ENCODE measurements at regions not wholly inside any gene's neighbourhood (a gene's known extent, or its start where the extent isn't known, plus 50 kb on each side); places are given as distances from the start of the nearest gene placed in this dataset.

- TF ChIP-seq ESRRG (CRISPR knock-in tag; IDR thresholded peaks at IDR 0.05) (no peak), TSHZ2 (CRISPR knock-in tag; IDR thresholded peaks at IDR 0.05) (no peak), ZFP30 (CRISPR knock-in tag; IDR thresholded peaks at IDR 0.05) (no peak), CSDC2 (CRISPR knock-in tag; IDR thresholded peaks at IDR 0.05) (no peak), ZNF70 (CRISPR knock-in tag; IDR thresholded peaks at IDR 0.05) (no peak), ZNF565 (CRISPR knock-in tag; conservative IDR thresholded peaks at IDR 0.05; ENCODE audit: low read depth) (no peak), ZNF8 (CRISPR knock-in tag; IDR thresholded peaks at IDR 0.05) (no peak)
- no peak for ATAC-seq
Observed at GRCh38 chr12:111285200-111285599, 83.7 kb downstream of the PHETA1 start.

- ATAC-seq = no peak
Observed at GRCh38 chr12:111284709-111285108, 84.2 kb downstream of the PHETA1 start.

More at GRCh38 chr12:111284709-111285108, 84.2 kb downstream of the PHETA1 start:
- TF ChIP-seq ZFP30 (CRISPR knock-in tag; IDR thresholded peaks at IDR 0.05) (no peak), ISL1 (CRISPR knock-in tag; IDR thresholded peaks at IDR 0.05) (no peak), RARB (CRISPR knock-in tag; IDR thresholded peaks at IDR 0.05) (no peak), ZNF8 (CRISPR knock-in tag; IDR thresholded peaks at IDR 0.05) (no peak), SNAI2 (CRISPR knock-in tag; IDR thresholded peaks at IDR 0.05) (no peak), ZNF70 (CRISPR knock-in tag; IDR thresholded peaks at IDR 0.05) (no peak), PPARA (CRISPR knock-in tag; IDR thresholded peaks at IDR 0.05; ENCODE audit: borderline replicate concordance) (no peak), ESRRG (CRISPR knock-in tag; IDR thresholded peaks at IDR 0.05) (no peak), PATZ1 (CRISPR knock-in tag; IDR thresholded peaks at IDR 0.05; ENCODE audit: borderline replicate concordance) (no peak), TSHZ2 (CRISPR knock-in tag; IDR thresholded peaks at IDR 0.05) (no peak), ZFP3 (CRISPR knock-in tag; IDR thresholded peaks at IDR 0.05) (no peak), CSDC2 (CRISPR knock-in tag; IDR thresholded peaks at IDR 0.05) (no peak), POU6F1 (CRISPR knock-in tag; IDR thresholded peaks at IDR 0.05; ENCODE audit: borderline replicate concordance, low read depth) (no peak), BACH2 (CRISPR knock-in tag; IDR thresholded peaks at IDR 0.05; ENCODE audit: borderline replicate concordance) (no peak), CSRNP3 (CRISPR knock-in tag; IDR thresholded peaks at IDR 0.05) (no peak), GLIS3 (CRISPR knock-in tag; IDR thresholded peaks at IDR 0.05) (no peak)
